ENCODE measurements at regions not wholly inside any gene's neighbourhood (a gene's known extent, or its start where the extent isn't known, plus 50 kb on each side); places are given as distances from the start of the nearest gene placed in this dataset.

GRCh38 chr16:48970216-48970615, 311.4 kb downstream of the CBLN1 start:
- Histone ChIP-seq H3K4me1 (ENCODE audit: control insufficient read depth, insufficient read depth, low read length) (peaks cover 4% of the 10 kb centered on the region), H3K9me3 (ENCODE audit: control insufficient read depth, insufficient read depth, low read depth, low read length) (no peaks in the 10 kb centered on the region), H3K27ac (ENCODE audit: low read length) (no peak overlapping the region; the same call in 1 of the 2 replicates), H3K36me3 (ENCODE audit: control insufficient read depth, insufficient read depth, low read length) (no peaks in the 10 kb centered on the region), H3K4me3 (ENCODE audit: low read depth in 2 of 2, low read length in 2 of 2) (no peak overlapping the region), H3K27me3 (ENCODE audit: control insufficient read depth, insufficient read depth, low read length) (no peaks in the 10 kb centered on the region)
- ATAC-seq: no peak
- ChIA-PET CTCF (no interaction called here), POLR2A (no interaction called here)
- in situ Hi-C loops (cut with HindIII; ENCODE audit: low pct_unique_long_range_greater_than_20kb, low sequenced_read_pairs): no loop called here
- intact Hi-C loops (cut with micrococcal nuclease; ENCODE audit: unreplicated experiment): no loop called here
- BruUV-seq (replicated peaks): no TSS peak
- TF ChIP-seq TCF7L2 (IDR thresholded peaks at IDR 0.05; ENCODE audit: low read depth, low read length): no peak
- TF ChIP-seq POLR2AphosphoS5 (IDR thresholded peaks at IDR 0.05; ENCODE audit: low read depth, low read length): no peak
- no peak for TF ChIP-seq CTCF (IDR thresholded peaks at IDR 0.05)
- TF ChIP-seq SIN3A (IDR thresholded peaks at IDR 0.05; ENCODE audit: borderline replicate concordance, insufficient read depth, low read depth, low read length): no peak
- no peak for TF ChIP-seq REST (IDR thresholded peaks at IDR 0.05; ENCODE audit: insufficient read depth in 1 of 2, low read depth in 2 of 2, low read length in 1 of 2)
- no peak for DNase-seq (ENCODE audit: low read depth, low spot score)

- no peak for ATAC-seq
- Histone ChIP-seq H3K27me3 (ENCODE audit: control insufficient read depth, insufficient read depth, low read length) (no peaks in the 10 kb centered on the region), H3K36me3 (ENCODE audit: control insufficient read depth, insufficient read depth, low read length) (no peaks in the 10 kb centered on the region), H3K27ac (ENCODE audit: low read length) (no peak overlapping the region), H3K4me3 (ENCODE audit: low read depth in 2 of 2, low read length in 2 of 2) (no peak overlapping the region), H3K4me1 (ENCODE audit: control insufficient read depth, insufficient read depth, low read length) (peaks cover 10% of the 10 kb centered on the region), H3K9me3 (ENCODE audit: control insufficient read depth, insufficient read depth, low read depth, low read length) (no peaks in the 10 kb centered on the region)
- no peak for DNase-seq (ENCODE audit: low read depth, low spot score)
- in situ Hi-C loops (cut with HindIII; ENCODE audit: low pct_unique_long_range_greater_than_20kb, low sequenced_read_pairs) (no loop called here), intact Hi-C loops (cut with micrococcal nuclease; ENCODE audit: unreplicated experiment) (no loop called here)
- TF ChIP-seq POLR2AphosphoS5 (IDR thresholded peaks at IDR 0.05; ENCODE audit: low read depth, low read length): no peak
- TF ChIP-seq TCF7L2 (IDR thresholded peaks at IDR 0.05; ENCODE audit: low read depth, low read length): no peak
- no peak for TF ChIP-seq CTCF (IDR thresholded peaks at IDR 0.05)
- no TSS peak for BruUV-seq (replicated peaks)
- ChIA-PET CTCF (no interaction called here), POLR2A (no interaction called here)
Observed at GRCh38 chr16:48969611-48970010, 312.0 kb downstream of the CBLN1 start.

All from Panc1 (cell line).